Adrenal gland (tissue), 5 donors: ENCODE measurements at regions not wholly inside any gene's neighbourhood (a gene's known extent, or its start where the extent isn't known, plus 50 kb on each side); places are given as distances from the start of the nearest gene placed in this dataset.

Source experiments
- CTCF ChIP-seq, 6 experiments: fragments of 450-650 bp in 4 of 6; fragments of 200-600 bp in 2 of 6; sonication (generic) in 1 of 6; IDR thresholded peaks; 1 replicate in 5 of 6; 2 replicates in 1 of 6; pipeline versions ENCODE4 v1.5.1 to v1.8.0; 2016 to 2021; ENCODE audit warnings: antibody characterized with exemption in 6 of 6, mild to moderate bottlenecking in 2 of 6, moderate library complexity in 1 of 6
- POLR2A ChIP-seq, 2 donors: fragments of 450-650 bp; IDR thresholded peaks; one replicate each; pipeline ENCODE4 v1.6.1; 2017; ENCODE audit warnings: antibody characterized with exemption in 2 of 2, mild to moderate bottlenecking in 2 of 2, moderate library complexity in 1 of 2
- donor health status: DM: no; HTN: no; CAD: no.

GRCh38 chr7:94243066-94243711, 151.5 kb upstream of the COL1A2 start:
- TF ChIP-seq POLR2A (IDR thresholded peaks at IDR 0.05) (no peak), CTCF (IDR thresholded peaks at IDR 0.05) (no peak)
